SK-N-SH (cell line): ENCODE measurements at regions not wholly inside any gene's neighbourhood (a gene's known extent, or its start where the extent isn't known, plus 50 kb on each side); places are given as distances from the start of the nearest gene placed in this dataset.

ENCODE experiments used
- CTCF ChIA-PET: fragments of 300-600, 350-600 bp; formaldehyde crosslinking; extraction: SDS; loops from one replicate; lab custom pipeline; 2021; lab: Yijun Ruan, JAX
- POLR2A ChIA-PET: fragments of 350-600 bp; sonication (Branson Sonifier 250); formaldehyde crosslinking; extraction: SDS; loops from one replicate; lab custom pipeline; 2020; ENCODE audit warnings: antibody characterized with exemption, inconsistent platforms; lab: Yijun Ruan, JAX
- DNase-seq: peaks from one replicate; pipeline ENCODE4 v3.0.0; 2012
- H2AFZ ChIP-seq: fragments of 200-600 bp; sonication (generic); 2 replicates; pipeline ENCODE4 v1.8.1; 2016; ENCODE audit warnings: antibody characterized with exemption, mild to moderate bottlenecking, low read depth
- H3F3A ChIP-seq: fragments of 200-600 bp; sonication (generic); replicated peaks from 2 replicates; pipeline ENCODE3; 2016; ENCODE audit warnings: antibody characterized with exemption, mild to moderate bottlenecking; ENCODE audit not compliant: insufficient read depth
- H3K27ac ChIP-seq, 2 experiments: fragments of 200-500 bp in 1 of 2; fragments of 200-600 bp in 1 of 2; sonication (Bioruptor generic) in 1 of 2; sonication (generic), shearing (Covaris generic) in 1 of 2; 2 replicates each; pipeline versions ENCODE4 v1.5.1 to v1.6.1; 2014 to 2016; ENCODE audit warnings: low read depth in 2 of 2, inconsistent platforms in 1 of 2, low read length in 1 of 2, mild to moderate bottlenecking in 1 of 2, mixed read lengths in 1 of 2
- H3K27me3 ChIP-seq: fragments of 200-600 bp; sonication (generic), shearing (Covaris generic); 2 replicates; pipeline ENCODE4 v1.6.1; 2016; ENCODE audit warnings: mixed run types; ENCODE audit not compliant: insufficient read depth
- H3K36me3 ChIP-seq, 2 experiments: fragments of 200-500 bp in 1 of 2; fragments of 200-600 bp in 1 of 2; sonication (Bioruptor generic) in 1 of 2; sonication (generic) in 1 of 2; replicated peaks in 1 of 2; 2 replicates each; pipeline versions ENCODE3 to v1.5.1; 2014 to 2016; ENCODE audit warnings: low read length in 1 of 2, mild to moderate bottlenecking in 1 of 2; ENCODE audit not compliant: insufficient read depth in 2 of 2, control insufficient read depth in 1 of 2
- H3K4me1 ChIP-seq, 2 experiments: fragments of 200-500 bp in 1 of 2; fragments of 200-600 bp in 1 of 2; sonication (Bioruptor generic) in 1 of 2; sonication (generic), shearing (Covaris generic) in 1 of 2; 2 replicates each; pipeline versions ENCODE4 v1.5.1 to v1.6.1; 2014 to 2016; ENCODE audit warnings: low read depth in 1 of 2, low read length in 1 of 2, mixed run types in 1 of 2; ENCODE audit not compliant: insufficient read depth in 2 of 2, control insufficient read depth in 1 of 2
- H3K4me2 ChIP-seq: fragments of 200-600 bp; sonication (generic), shearing (Covaris generic); 2 replicates; pipeline ENCODE4 v1.6.1; 2017; ENCODE audit warnings: mixed run types
- H3K4me3 ChIP-seq, 2 experiments: fragments of 200-500 bp in 1 of 2; fragments of 200-600 bp in 1 of 2; sonication (Bioruptor generic) in 1 of 2; sonication (generic), shearing (Covaris generic) in 1 of 2; 2 replicates each; pipeline versions ENCODE4 v1.5.1 to v1.8.1; 2014 to 2016; ENCODE audit warnings: low read depth in 2 of 2, inconsistent platforms in 1 of 2, low read length in 1 of 2, mild to moderate bottlenecking in 1 of 2, mixed read lengths in 1 of 2, moderate library complexity in 1 of 2
- H3K79me2 ChIP-seq: fragments of 200-600 bp; sonication (generic); 2 replicates; pipeline ENCODE4 v1.8.1; 2017; ENCODE audit warnings: mild to moderate bottlenecking; ENCODE audit not compliant: insufficient read depth
- H3K9ac ChIP-seq: fragments of 200-600 bp; sonication (generic); 2 replicates; pipeline ENCODE4 v1.6.1; 2017; ENCODE audit warnings: mixed run types
- H3K9me2 ChIP-seq: fragments of 200-600 bp; sonication (generic); 2 replicates; pipeline ENCODE4 v1.6.1; 2017; ENCODE audit warnings: mixed run types
- H3K9me3 ChIP-seq: fragments of 200-600 bp; sonication (generic); 2 replicates; pipeline ENCODE4 v1.6.1; 2017; ENCODE audit warnings: mixed run types, mild to moderate bottlenecking, moderate library complexity
- H4K20me1 ChIP-seq: fragments of 200-600 bp; sonication (generic); 2 replicates; pipeline ENCODE4 v1.6.1; 2017; ENCODE audit warnings: mild to moderate bottlenecking, mixed run types; ENCODE audit not compliant: insufficient read depth
- CTCF ChIP-seq: fragments of 200-600 bp; sonication (generic); IDR thresholded peaks from 2 replicates; pipeline ENCODE4 v1.6.1; 2017; ENCODE audit warnings: antibody characterized with exemption, mild to moderate bottlenecking, moderate library complexity
- EP300 ChIP-seq, 2 experiments: IDR thresholded peaks; 2 replicates each; pipeline versions ENCODE4 v1.4.0 to v1.6.1; 2012; ENCODE audit warnings: borderline replicate concordance in 1 of 2, low read depth in 1 of 2, low read length in 1 of 2
- EZH2phosphoT487 ChIP-seq: fragments of 200-600 bp; sonication (generic); IDR thresholded peaks from 2 replicates; pipeline ENCODE4 v1.6.1; 2017; ENCODE audit warnings: low read depth, mixed run types, mild to moderate bottlenecking, antibody characterized with exemption, moderate library complexity, borderline replicate concordance
- FOSL2 ChIP-seq: IDR thresholded peaks from 2 replicates; pipeline ENCODE4 v1.4.0; 2012; ENCODE audit warnings: low read depth, mild to moderate bottlenecking, moderate library complexity, borderline replicate concordance
- FOXJ3 ChIP-seq: sonication (generic); formaldehyde crosslinking; IDR thresholded peaks from 2 replicates; pipeline ENCODE4 v1.5.1; 2020; ENCODE audit warnings: mild to moderate bottlenecking, missing genetic modification reagents
- GATA2 ChIP-seq: sonication (generic); formaldehyde crosslinking; IDR thresholded peaks from 2 replicates; pipeline ENCODE4 v1.5.0; 2020; ENCODE audit warnings: mild to moderate bottlenecking, missing genetic modification reagents
- MAX ChIP-seq: IDR thresholded peaks from 2 replicates; pipeline ENCODE4 v1.4.0; 2012; ENCODE audit warnings: low read depth
- MXI1 ChIP-seq: IDR thresholded peaks from 2 replicates; pipeline ENCODE4 v1.6.1; 2012; ENCODE audit warnings: mild to moderate bottlenecking, low read depth, low read length, improper control_type of control experiment
- NFIC ChIP-seq: IDR thresholded peaks from 2 replicates; pipeline ENCODE4 v1.4.0; 2012; ENCODE audit warnings: borderline replicate concordance
- NRF1 ChIP-seq: IDR thresholded peaks from 2 replicates; pipeline ENCODE4 v1.6.1; 2012; ENCODE audit warnings: low read depth, mild to moderate bottlenecking, low read length
- PBX3 ChIP-seq: IDR thresholded peaks from 2 replicates; pipeline ENCODE4; 2012
- RCOR1 ChIP-seq: fragments of 150-350 bp; IDR thresholded peaks from 2 replicates; pipeline ENCODE4 v1.6.1; 2017; ENCODE audit warnings: antibody characterized with exemption, low read length
- REST ChIP-seq: IDR thresholded peaks from 2 replicates; pipeline ENCODE4 v1.6.1; 2012; ENCODE audit warnings: mild to moderate bottlenecking, low read depth, low read length, moderate library complexity
- RFX5 ChIP-seq: IDR thresholded peaks from 2 replicates; pipeline ENCODE4 v1.6.1; 2012; ENCODE audit warnings: mild to moderate bottlenecking, improper control_type of control experiment, low read length
- TEAD4 ChIP-seq: IDR thresholded peaks from 2 replicates; pipeline ENCODE4 v1.4.0; 2012; ENCODE audit warnings: mild to moderate bottlenecking, borderline replicate concordance; ENCODE audit not compliant: insufficient read depth
- USF1 ChIP-seq: IDR thresholded peaks from 2 replicates; pipeline ENCODE4 v1.4.0; 2012; ENCODE audit warnings: low read depth, borderline replicate concordance
- YY1 ChIP-seq: IDR thresholded peaks from 2 replicates; pipeline ENCODE4 v1.4.0; 2012; ENCODE audit warnings: low read depth, mild to moderate bottlenecking
- ZBTB33 ChIP-seq: IDR thresholded peaks from 2 replicates; pipeline ENCODE4 v1.4.0; 2012; ENCODE audit warnings: low read depth, borderline replicate concordance
- WGBS: methylation state at CpG from one replicate; pipeline ENCODE4 v1.1.6; 2017; ENCODE audit warnings: low lambda C conversion rate; 5-methylcytosine and 5-hydroxymethylcytosine counted together

- TF ChIP-seq YY1 (no peak), RFX5 (no peak), FOSL2 (no peak), NFIC (no peak), ZBTB33 (no peak)
- Histone ChIP-seq H4K20me1 (no peaks in the 10 kb centered on the region), H3K36me3 (no peaks in the 10 kb centered on the region), H3F3A (no peaks in the 10 kb centered on the region), H3K9me2 (no peaks in the 10 kb centered on the region), H2AFZ (no peak overlapping the region), H3K27ac (no peak overlapping the region), H3K4me1 (no peaks in the 10 kb centered on the region; a peak in 1 of 4 replicates), H3K4me3 (no peak overlapping the region), H3K9me3 (no peaks in the 10 kb centered on the region), H3K79me2 (no peaks in the 10 kb centered on the region), H3K4me2 (no peak overlapping the region), H3K9ac (no peak overlapping the region), H3K27me3 (no peaks in the 10 kb centered on the region)
- 80% methylated on average over 4 of the region's 4 CpGs for WGBS
- ChIA-PET POLR2A (no interaction called here), CTCF (no interaction called here)
- DNase-seq: no peak
Observed at GRCh38 chr18:68484241-68484640, 230.7 kb downstream of the TMX3 start.

GRCh38 chr18:68482815-68483214, 232.1 kb downstream of the TMX3 start:
- Histone ChIP-seq H3K79me2 (no peaks in the 10 kb centered on the region), H3K4me2 (no peak overlapping the region), H3K27ac (no peak overlapping the region), H3K4me1 (no peaks in the 10 kb centered on the region; a peak in 1 of 4 replicates), H4K20me1 (no peaks in the 10 kb centered on the region), H3K27me3 (no peaks in the 10 kb centered on the region), H2AFZ (no peak overlapping the region), H3F3A (no peaks in the 10 kb centered on the region), H3K9me3 (no peaks in the 10 kb centered on the region), H3K36me3 (no peaks in the 10 kb centered on the region), H3K4me3 (no peak overlapping the region), H3K9me2 (no peaks in the 10 kb centered on the region), H3K9ac (no peak overlapping the region)
- POLR2A ChIA-PET: no interaction called here
- no peak for DNase-seq
- WGBS: 87% methylated on average over 3 of the region's 3 CpGs
- CTCF ChIA-PET: no interaction called here
- TF ChIP-seq USF1: no peak
- no peak for TF ChIP-seq FOXJ3 (CRISPR knock-in tag)
- no peak for TF ChIP-seq MXI1
- TF ChIP-seq NRF1: no peak
- no peak for TF ChIP-seq EZH2phosphoT487
- TF ChIP-seq FOSL2: no peak
- TF ChIP-seq EP300 (IDR thresholded peaks at IDR 0.05; ENCODE audit: borderline replicate concordance in 1 of 2, low read depth in 1 of 2, low read length in 1 of 2): no peak
- TF ChIP-seq GATA2: no peak
- no peak for TF ChIP-seq CTCF
- TF ChIP-seq RCOR1: no peak
- no peak for TF ChIP-seq MAX
- no peak for TF ChIP-seq REST
- TF ChIP-seq TEAD4: no peak
- TF ChIP-seq RFX5: no peak
- no peak for TF ChIP-seq PBX3
